ENCODE measurements at regions not wholly inside any gene's neighbourhood (a gene's known extent, or its start where the extent isn't known, plus 50 kb on each side); places are given as distances from the start of the nearest gene placed in this dataset.

- no peaks in the 10 kb centered on the region for H3K27me3 ChIP-seq (ENCODE audit: control insufficient read depth in 4 of 4, insufficient read depth in 4 of 4, low read length in 3 of 4)
- no peak overlapping the region for H3K27ac ChIP-seq (ENCODE audit: low read depth in 1 of 2, low read length in 2 of 2)
- no peaks in the 10 kb centered on the region for H3K4me1 ChIP-seq (ENCODE audit: control insufficient read depth in 4 of 4, insufficient read depth in 4 of 4, low read length in 3 of 4)
- WGBS = 92% methylated on average over 4 of the region's 4 CpGs
- no peaks in the 10 kb centered on the region for H3K36me3 ChIP-seq (ENCODE audit: control insufficient read depth in 4 of 4, insufficient read depth in 3 of 4, low read depth in 1 of 4, low read length in 3 of 4)
- TF ChIP-seq REST (IDR thresholded peaks at IDR 0.05) (no peak), FOXA2 (IDR thresholded peaks at IDR 0.05) (no peak)
- no peak overlapping the region for H3K4me3 ChIP-seq (ENCODE audit: low read depth in 1 of 3, low read length in 3 of 3)
- no peaks in the 10 kb centered on the region for H3K9me3 ChIP-seq (ENCODE audit: control insufficient read depth in 4 of 4, low read length in 3 of 4)
- no peak for DNase-seq (ENCODE audit: low spot score)
- H3K9ac ChIP-seq (ENCODE audit: low read depth in 1 of 2, low read length in 2 of 2) = no peak overlapping the region
Measured at GRCh38 chr13:80515296-80515695, 174.4 kb upstream of the SPRY2 start.

DNA sequence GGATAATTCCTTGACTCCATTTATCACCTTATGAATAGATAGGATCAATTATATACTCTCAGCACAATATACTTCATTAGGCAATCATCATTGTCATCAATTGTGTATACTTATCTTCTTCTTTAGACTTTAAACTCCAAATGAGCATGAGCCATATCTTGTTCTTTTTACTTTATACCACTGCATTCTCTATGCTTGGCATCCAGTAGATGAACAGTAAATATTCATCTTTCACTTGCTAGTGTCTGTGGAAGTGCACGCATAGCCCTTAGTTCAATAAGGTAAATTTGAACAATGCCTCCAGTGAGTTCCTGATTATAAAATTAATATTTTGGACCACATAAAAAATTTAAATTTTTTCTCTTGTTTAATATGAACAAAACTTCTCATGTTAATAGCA, 172.3 kb upstream of the SPRY2 start:
- Histone ChIP-seq H3K27ac (ENCODE audit: low read depth in 1 of 2, low read length in 2 of 2) (no peak overlapping the region), H3K9ac (ENCODE audit: low read depth in 1 of 2, low read length in 2 of 2) (no peak overlapping the region), H3K27me3 (ENCODE audit: control insufficient read depth in 4 of 4, insufficient read depth in 4 of 4, low read length in 3 of 4) (no peaks in the 10 kb centered on the region), H3K4me1 (ENCODE audit: control insufficient read depth in 4 of 4, insufficient read depth in 4 of 4, low read length in 3 of 4) (no peaks in the 10 kb centered on the region), H3K4me3 (ENCODE audit: low read depth in 1 of 3, low read length in 3 of 3) (no peak overlapping the region), H3K9me3 (ENCODE audit: control insufficient read depth in 4 of 4, low read length in 3 of 4) (no peaks in the 10 kb centered on the region), H3K36me3 (ENCODE audit: control insufficient read depth in 4 of 4, insufficient read depth in 3 of 4, low read depth in 1 of 4, low read length in 3 of 4) (no peaks in the 10 kb centered on the region)
- 42% methylated on average over 1 of the region's 1 CpG for WGBS
- TF ChIP-seq HNF4A (conservative IDR thresholded peaks at IDR 0.05) = peak in 1 of 2 donors; percentile 12
- no peak for TF ChIP-seq RXRA (IDR thresholded peaks at IDR 0.05)
- no peak for DNase-seq (ENCODE audit: low spot score)

GRCh38 chr13:80510686-80511085, 169.8 kb upstream of the SPRY2 start:
- no peak for TF ChIP-seq FOXA1 (IDR thresholded peaks at IDR 0.05)
- no peak for TF ChIP-seq JUND (IDR thresholded peaks at IDR 0.05)
- TF ChIP-seq YY1 (IDR thresholded peaks at IDR 0.05) = no peak
- TF ChIP-seq NR2F2 (IDR thresholded peaks at IDR 0.05) = no peak
- TF ChIP-seq ZBTB33 (IDR thresholded peaks at IDR 0.05) = no peak
- no peak for TF ChIP-seq RXRA (IDR thresholded peaks at IDR 0.05)
- TF ChIP-seq, protein P1, sequence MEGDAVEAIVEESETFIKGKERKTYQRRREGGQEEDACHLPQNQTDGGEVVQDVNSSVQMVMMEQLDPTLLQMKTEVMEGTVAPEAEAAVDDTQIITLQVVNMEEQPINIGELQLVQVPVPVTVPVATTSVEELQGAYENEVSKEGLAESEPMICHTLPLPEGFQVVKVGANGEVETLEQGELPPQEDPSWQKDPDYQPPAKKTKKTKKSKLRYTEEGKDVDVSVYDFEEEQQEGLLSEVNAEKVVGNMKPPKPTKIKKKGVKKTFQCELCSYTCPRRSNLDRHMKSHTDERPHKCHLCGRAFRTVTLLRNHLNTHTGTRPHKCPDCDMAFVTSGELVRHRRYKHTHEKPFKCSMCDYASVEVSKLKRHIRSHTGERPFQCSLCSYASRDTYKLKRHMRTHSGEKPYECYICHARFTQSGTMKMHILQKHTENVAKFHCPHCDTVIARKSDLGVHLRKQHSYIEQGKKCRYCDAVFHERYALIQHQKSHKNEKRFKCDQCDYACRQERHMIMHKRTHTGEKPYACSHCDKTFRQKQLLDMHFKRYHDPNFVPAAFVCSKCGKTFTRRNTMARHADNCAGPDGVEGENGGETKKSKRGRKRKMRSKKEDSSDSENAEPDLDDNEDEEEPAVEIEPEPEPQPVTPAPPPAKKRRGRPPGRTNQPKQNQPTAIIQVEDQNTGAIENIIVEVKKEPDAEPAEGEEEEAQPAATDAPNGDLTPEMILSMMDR (IDR thresholded peaks at IDR 0.05; ENCODE audit: low read depth, low read length, missing input control) = no peak
- H3K27me3 ChIP-seq (ENCODE audit: control insufficient read depth in 4 of 4, insufficient read depth in 4 of 4, low read length in 3 of 4) = no peaks in the 10 kb centered on the region
- WGBS = 72% methylated on average over 2 of the region's 2 CpGs
- H3K9me3 ChIP-seq (ENCODE audit: control insufficient read depth in 4 of 4, low read length in 3 of 4) = no peaks in the 10 kb centered on the region
- DNase-seq (ENCODE audit: low spot score) = no peak
- no peaks in the 10 kb centered on the region for H3K4me1 ChIP-seq (ENCODE audit: control insufficient read depth in 4 of 4, insufficient read depth in 4 of 4, low read length in 3 of 4)
- H3K36me3 ChIP-seq (ENCODE audit: control insufficient read depth in 4 of 4, insufficient read depth in 3 of 4, low read depth in 1 of 4, low read length in 3 of 4) = no peaks in the 10 kb centered on the region
- H3K4me3 ChIP-seq (ENCODE audit: low read depth in 1 of 3, low read length in 3 of 3) = no peak overlapping the region
- no peak overlapping the region for H3K9ac ChIP-seq (ENCODE audit: low read depth in 1 of 2, low read length in 2 of 2)
- no peak overlapping the region for H3K27ac ChIP-seq (ENCODE audit: low read depth in 1 of 2, low read length in 2 of 2)
